Naive thymus-derived CD8-positive, alpha-beta T cell (primary cell): ENCODE measurements at regions not wholly inside any gene's neighbourhood (a gene's known extent, or its start where the extent isn't known, plus 50 kb on each side); places are given as distances from the start of the nearest gene placed in this dataset.

ENCODE experiments used
- ATAC-seq, 2 donors: fragments of 150-1000 bp; cut with Tn5 transposase in 1 of 2; sonication (Bioruptor Pico), chemical (Tn5 transposase) in 1 of 2; 1 replicate in 1 of 2; 2 replicates in 1 of 2; pipeline ENCODE4 v1.10.0; 2021; ENCODE audit warnings: mild to moderate bottlenecking in 2 of 2, moderate library complexity in 2 of 2
- POLR2A ChIA-PET: fragments of 350-600 bp; sonication (Branson Sonifier 250); formaldehyde crosslinking; loops from one replicate; lab custom pipeline; 2021; ENCODE audit warnings: antibody characterized with exemption; lab: Charles Lee
- DNase-seq, 10 donors: peaks; one replicate each; pipeline versions ENCODE4 v3.0.0 to v3.0.0-alpha.2; 2020 to 2022
- H3K27ac Mint-ChIP-seq, 10 donors: one replicate each; pipeline ENCODE4 v1.8.0; 2020 to 2022; ENCODE audit warnings: mild to moderate bottlenecking in 10 of 10, mixed read lengths in 10 of 10, moderate library complexity in 4 of 10, inconsistent platforms in 1 of 10
- H3K27me3 Mint-ChIP-seq, 5 donors: one replicate each; pipeline ENCODE4 v1.8.0; 2021 to 2022; ENCODE audit warnings: mixed read lengths in 5 of 5
- H3K36me3 Mint-ChIP-seq, 3 donors: one replicate each; pipeline ENCODE4 v1.8.0; 2020 to 2022; ENCODE audit warnings: mixed read lengths in 3 of 3, mild to moderate bottlenecking in 2 of 3, inconsistent platforms in 1 of 3
- H3K4me1 Mint-ChIP-seq, 4 donors: one replicate each; pipeline ENCODE4 v1.8.0; 2021 to 2022; ENCODE audit warnings: mixed read lengths in 4 of 4
- H3K4me3 Mint-ChIP-seq, 10 donors: one replicate each; pipeline ENCODE4 v1.8.0; 2020 to 2022; ENCODE audit warnings: mild to moderate bottlenecking in 10 of 10, mixed read lengths in 10 of 10, moderate library complexity in 6 of 10, inconsistent platforms in 1 of 10
- H3K9me3 Mint-ChIP-seq, 9 donors: one replicate each; pipeline ENCODE4 v1.8.0; 2020 to 2022; ENCODE audit warnings: mixed read lengths in 9 of 9, mild to moderate bottlenecking in 3 of 9, inconsistent platforms in 1 of 9, moderate library complexity in 1 of 9

- ATAC-seq (no peak), DNase-seq (no peak)
- POLR2A ChIA-PET, result no interaction called here
- Mint-ChIP-seq H3K9me3 (peaks cover 0 to 18% (median 6%) of the 10 kb centered on the region in 9 donors), H3K4me1 (no peaks in the 10 kb centered on the region), H3K4me3 (no peak overlapping the region), H3K36me3 (no peaks in the 10 kb centered on the region), H3K27me3 (peaks cover 0 to 2% (median 0%) of the 10 kb centered on the region in 5 donors), H3K27ac (no peak overlapping the region)
Observed at GRCh38 chr3:26763723-26764122, 141.2 kb downstream of the LRRC3B start.

- H3K36me3 Mint-ChIP-seq, result no peaks in the 10 kb centered on the region
- no peak overlapping the region for H3K4me3 Mint-ChIP-seq
- no peak for ATAC-seq
- DNase-seq, result no peak
- H3K27ac Mint-ChIP-seq, result no peak overlapping the region
- peaks cover 0 to 19% (median 4%) of the 10 kb centered on the region in 9 donors for H3K9me3 Mint-ChIP-seq
- H3K4me1 Mint-ChIP-seq, result no peaks in the 10 kb centered on the region
- POLR2A ChIA-PET, result no interaction called here
- peaks cover 0 to 3% (median 0%) of the 10 kb centered on the region in 5 donors for H3K27me3 Mint-ChIP-seq
Observed at GRCh38 chr3:26766031-26766430, 143.5 kb downstream of the LRRC3B start.

- POLR2A ChIA-PET, result no interaction called here
- Mint-ChIP-seq H3K4me1 (no peaks in the 10 kb centered on the region), H3K4me3 (no peak overlapping the region), H3K36me3 (no peaks in the 10 kb centered on the region), H3K27me3 (peaks cover 0 to 3% (median 0%) of the 10 kb centered on the region in 5 donors), H3K9me3 (peaks cover 0 to 21% (median 5%) of the 10 kb centered on the region in 9 donors), H3K27ac (no peak overlapping the region)
- ATAC-seq, result no peak
- DNase-seq, result no peak
Observed at GRCh38 chr3:26768068-26768651, 145.6 kb downstream of the LRRC3B start.

- POLR2A ChIA-PET, result no interaction called here
- no peak for ATAC-seq
- H3K36me3 Mint-ChIP-seq, result no peaks in the 10 kb centered on the region
- H3K4me3 Mint-ChIP-seq, result no peak overlapping the region
- no peaks in the 10 kb centered on the region for H3K27me3 Mint-ChIP-seq
- no peak for DNase-seq
- H3K4me1 Mint-ChIP-seq, result no peaks in the 10 kb centered on the region
- peaks cover 0 to 13% (median 3%) of the 10 kb centered on the region in 9 donors for H3K9me3 Mint-ChIP-seq
- H3K27ac Mint-ChIP-seq, result no peak overlapping the region
Observed at GRCh38 chr3:26799679-26800317, 177.2 kb downstream of the LRRC3B start.

GRCh38 chr3:26807272-26807671, 184.7 kb downstream of the LRRC3B start:
- Mint-ChIP-seq H3K27ac (no peak overlapping the region), H3K36me3 (no peaks in the 10 kb centered on the region), H3K27me3 (no peaks in the 10 kb centered on the region), H3K4me3 (no peak overlapping the region), H3K9me3 (peaks cover 0 to 17% (median 4%) of the 10 kb centered on the region in 9 donors), H3K4me1 (no peaks in the 10 kb centered on the region)
- POLR2A ChIA-PET, result no interaction called here
- DNase-seq, result no peak
- no peak for ATAC-seq

GRCh38 chr3:26825454-26825853, 202.9 kb downstream of the LRRC3B start:
- Mint-ChIP-seq H3K4me3 (no peak overlapping the region), H3K9me3 (peaks cover 11 to 56% (median 31%) of the 10 kb centered on the region in 9 donors), H3K36me3 (no peaks in the 10 kb centered on the region), H3K4me1 (no peaks in the 10 kb centered on the region), H3K27me3 (no peaks in the 10 kb centered on the region), H3K27ac (no peak overlapping the region)
- ATAC-seq, result no peak
- no peak for DNase-seq
- POLR2A ChIA-PET, result no interaction called here

GRCh38 chr3:26827169-26827568, 204.6 kb downstream of the LRRC3B start:
- Mint-ChIP-seq H3K4me3 (no peak overlapping the region), H3K36me3 (no peaks in the 10 kb centered on the region), H3K27ac (no peak overlapping the region), H3K27me3 (no peaks in the 10 kb centered on the region), H3K9me3 (peaks cover 8 to 56% (median 22%) of the 10 kb centered on the region in 9 donors), H3K4me1 (no peaks in the 10 kb centered on the region)
- DNase-seq (no peak), ATAC-seq (no peak)
- POLR2A ChIA-PET, result no interaction called here

- Mint-ChIP-seq H3K27ac (no peak overlapping the region), H3K9me3 (peaks cover 0 to 22% (median 6%) of the 10 kb centered on the region in 9 donors), H3K36me3 (no peaks in the 10 kb centered on the region), H3K4me1 (no peaks in the 10 kb centered on the region), H3K27me3 (no peaks in the 10 kb centered on the region), H3K4me3 (no peak overlapping the region)
- ATAC-seq, result no peak
- DNase-seq, result no peak
- POLR2A ChIA-PET, result no interaction called here
Observed at GRCh38 chr3:26838026-26838425, 215.5 kb downstream of the LRRC3B start.

GRCh38 chr3:26839001-26839400, 216.4 kb downstream of the LRRC3B start:
- Mint-ChIP-seq H3K4me3 (no peak overlapping the region), H3K4me1 (no peaks in the 10 kb centered on the region), H3K27ac (no peak overlapping the region), H3K9me3 (peaks cover 2 to 22% (median 7%) of the 10 kb centered on the region in 9 donors), H3K36me3 (no peaks in the 10 kb centered on the region), H3K27me3 (no peaks in the 10 kb centered on the region)
- ATAC-seq, result no peak
- no peak for DNase-seq
- POLR2A ChIA-PET, result no interaction called here

GRCh38 chr3:26840272-26840870, 217.8 kb downstream of the LRRC3B start:
- POLR2A ChIA-PET, result no interaction called here
- H3K36me3 Mint-ChIP-seq, result no peaks in the 10 kb centered on the region
- H3K27me3 Mint-ChIP-seq, result no peaks in the 10 kb centered on the region
- no peak overlapping the region for H3K27ac Mint-ChIP-seq
- peaks cover 2 to 25% (median 6%) of the 10 kb centered on the region in 9 donors for H3K9me3 Mint-ChIP-seq
- H3K4me1 Mint-ChIP-seq, result no peaks in the 10 kb centered on the region
- DNase-seq (no peak), ATAC-seq (no peak)
- no peak overlapping the region for H3K4me3 Mint-ChIP-seq

GRCh38 chr3:26845194-26845593, 222.6 kb downstream of the LRRC3B start:
- Mint-ChIP-seq H3K36me3 (no peaks in the 10 kb centered on the region), H3K9me3 (peaks cover 0 to 22% (median 6%) of the 10 kb centered on the region in 9 donors), H3K4me3 (no peak overlapping the region), H3K27me3 (no peaks in the 10 kb centered on the region), H3K27ac (no peak overlapping the region), H3K4me1 (no peaks in the 10 kb centered on the region)
- ATAC-seq, result no peak
- POLR2A ChIA-PET, result no interaction called here
- no peak for DNase-seq

GRCh38 chr3:26847680-26848079, 225.1 kb downstream of the LRRC3B start:
- POLR2A ChIA-PET, result no interaction called here
- Mint-ChIP-seq H3K9me3 (peaks cover 0 to 13% (median 4%) of the 10 kb centered on the region in 9 donors), H3K27me3 (no peaks in the 10 kb centered on the region), H3K27ac (no peak overlapping the region), H3K36me3 (no peaks in the 10 kb centered on the region), H3K4me1 (no peaks in the 10 kb centered on the region), H3K4me3 (no peak overlapping the region)
- DNase-seq (no peak), ATAC-seq (no peak)

GRCh38 chr3:26894443-26894842, 271.9 kb downstream of the LRRC3B start:
- no peak for DNase-seq
- Mint-ChIP-seq H3K4me3 (no peak overlapping the region), H3K36me3 (no peaks in the 10 kb centered on the region), H3K9me3 (peaks cover 0 to 33% (median 7%) of the 10 kb centered on the region in 9 donors), H3K27me3 (no peaks in the 10 kb centered on the region), H3K4me1 (no peaks in the 10 kb centered on the region), H3K27ac (no peak overlapping the region)
- ATAC-seq, result no peak
- POLR2A ChIA-PET, result no interaction called here
